ENCODE measurements at regions not wholly inside any gene's neighbourhood (a gene's known extent, or its start where the extent isn't known, plus 50 kb on each side); places are given as distances from the start of the nearest gene placed in this dataset.

DNA sequence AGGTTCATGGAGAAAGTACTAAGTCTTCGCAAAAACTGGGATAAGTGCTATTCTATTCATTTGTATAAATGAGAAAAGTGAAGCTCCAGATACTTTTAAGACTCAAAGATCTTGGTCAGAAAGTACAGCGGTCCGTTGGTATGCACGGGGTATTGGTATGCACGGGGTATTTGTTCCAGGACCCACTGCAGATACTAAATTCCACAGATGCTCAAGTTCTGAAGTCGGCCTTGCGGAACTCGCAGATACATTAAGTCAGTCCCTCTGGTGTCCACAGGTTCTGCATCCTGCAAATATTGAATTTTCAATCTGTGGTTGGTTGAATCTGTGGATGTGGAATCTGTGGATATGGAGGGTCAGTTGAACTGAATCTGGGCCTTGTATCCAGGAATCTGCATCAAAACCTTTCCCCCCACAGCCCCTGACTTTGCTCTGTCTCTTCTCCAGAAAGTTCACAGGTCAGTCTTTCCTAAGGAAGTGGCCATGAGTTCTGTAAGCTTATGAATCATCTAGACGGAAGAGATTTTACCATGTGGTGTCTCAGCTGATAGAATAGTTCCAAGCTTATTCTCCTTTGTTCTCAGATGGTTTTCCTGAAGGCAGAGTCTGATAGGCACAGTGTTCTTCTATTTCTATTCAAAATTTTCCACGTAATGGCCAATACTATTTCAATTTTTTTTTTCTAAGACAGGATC is 274.7 kb downstream of the NEDD1 start:
- TF ChIP-seq, protein P1, sequence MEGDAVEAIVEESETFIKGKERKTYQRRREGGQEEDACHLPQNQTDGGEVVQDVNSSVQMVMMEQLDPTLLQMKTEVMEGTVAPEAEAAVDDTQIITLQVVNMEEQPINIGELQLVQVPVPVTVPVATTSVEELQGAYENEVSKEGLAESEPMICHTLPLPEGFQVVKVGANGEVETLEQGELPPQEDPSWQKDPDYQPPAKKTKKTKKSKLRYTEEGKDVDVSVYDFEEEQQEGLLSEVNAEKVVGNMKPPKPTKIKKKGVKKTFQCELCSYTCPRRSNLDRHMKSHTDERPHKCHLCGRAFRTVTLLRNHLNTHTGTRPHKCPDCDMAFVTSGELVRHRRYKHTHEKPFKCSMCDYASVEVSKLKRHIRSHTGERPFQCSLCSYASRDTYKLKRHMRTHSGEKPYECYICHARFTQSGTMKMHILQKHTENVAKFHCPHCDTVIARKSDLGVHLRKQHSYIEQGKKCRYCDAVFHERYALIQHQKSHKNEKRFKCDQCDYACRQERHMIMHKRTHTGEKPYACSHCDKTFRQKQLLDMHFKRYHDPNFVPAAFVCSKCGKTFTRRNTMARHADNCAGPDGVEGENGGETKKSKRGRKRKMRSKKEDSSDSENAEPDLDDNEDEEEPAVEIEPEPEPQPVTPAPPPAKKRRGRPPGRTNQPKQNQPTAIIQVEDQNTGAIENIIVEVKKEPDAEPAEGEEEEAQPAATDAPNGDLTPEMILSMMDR (IDR thresholded peaks at IDR 0.05; ENCODE audit: borderline replicate concordance, control extremely low read depth, extremely low read depth, insufficient read depth, missing control alignments) = no peak
- DNase-seq (ENCODE audit: low spot score) = no peak
- in situ Hi-C loops (cut with MboI; ENCODE audit: low sequenced_read_pairs, unreplicated experiment) = no loop called here

DNA sequence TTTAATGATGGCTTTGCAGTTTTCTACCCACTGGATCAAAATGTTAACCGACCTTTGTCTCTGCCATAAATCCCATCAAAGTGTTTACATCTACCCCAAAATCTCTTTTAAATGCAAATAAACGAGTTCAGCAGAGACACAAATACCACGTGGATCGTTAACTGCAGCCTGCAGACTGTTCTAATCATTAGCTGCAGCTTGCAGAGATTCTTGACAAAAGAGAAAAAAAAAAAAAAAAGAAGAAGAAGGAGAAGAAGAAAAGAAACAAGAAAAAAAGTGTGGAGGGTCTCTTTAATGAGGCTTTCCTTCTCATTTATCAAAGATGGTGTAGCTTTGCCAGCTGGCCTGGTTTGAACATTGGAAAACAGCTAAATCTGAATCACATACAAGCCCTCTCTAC is 275.7 kb downstream of the NEDD1 start:
- no peak for DNase-seq (ENCODE audit: low spot score)
- TF ChIP-seq, protein P1 (IDR thresholded peaks at IDR 0.05; ENCODE audit: borderline replicate concordance, control extremely low read depth, extremely low read depth, insufficient read depth, missing control alignments) = no peak
- in situ Hi-C loops (cut with MboI; ENCODE audit: low sequenced_read_pairs, unreplicated experiment) = no loop called here

DNA sequence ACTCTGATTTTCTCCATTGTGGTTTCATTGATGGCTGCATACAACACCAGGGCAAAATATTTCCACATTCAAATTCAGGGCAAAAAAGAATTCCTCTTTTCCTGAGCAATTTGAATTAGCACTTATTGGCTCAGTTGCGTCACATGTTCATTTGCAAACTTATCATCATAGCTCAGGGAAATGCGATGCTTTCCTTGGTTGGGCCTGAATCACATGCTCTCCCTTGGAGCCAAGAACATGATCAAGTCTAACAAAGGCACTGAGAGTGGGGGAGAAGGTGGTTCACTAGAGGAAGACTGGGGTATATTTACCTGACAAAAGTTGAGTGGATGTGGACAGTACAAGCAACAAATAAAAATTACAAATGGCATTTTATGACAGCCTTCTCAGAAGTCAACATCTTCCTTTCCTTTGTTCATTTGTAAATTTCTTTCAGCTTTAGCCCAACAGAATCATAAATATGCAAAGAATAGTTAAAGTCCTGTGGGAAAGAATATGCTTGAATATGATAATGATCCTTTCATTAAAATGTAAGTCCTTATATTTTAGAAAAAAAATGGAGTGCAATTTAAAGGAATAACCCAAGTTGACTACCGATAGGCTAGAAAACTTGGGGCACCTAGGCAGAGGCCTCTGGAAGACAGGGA is 277.2 kb downstream of the NEDD1 start:
- TF ChIP-seq, protein P1 (IDR thresholded peaks at IDR 0.05; ENCODE audit: borderline replicate concordance, control extremely low read depth, extremely low read depth, insufficient read depth, missing control alignments) = no peak
- no peak for DNase-seq (ENCODE audit: low spot score)
- in situ Hi-C loops (cut with MboI; ENCODE audit: low sequenced_read_pairs, unreplicated experiment) = no loop called here

DNA sequence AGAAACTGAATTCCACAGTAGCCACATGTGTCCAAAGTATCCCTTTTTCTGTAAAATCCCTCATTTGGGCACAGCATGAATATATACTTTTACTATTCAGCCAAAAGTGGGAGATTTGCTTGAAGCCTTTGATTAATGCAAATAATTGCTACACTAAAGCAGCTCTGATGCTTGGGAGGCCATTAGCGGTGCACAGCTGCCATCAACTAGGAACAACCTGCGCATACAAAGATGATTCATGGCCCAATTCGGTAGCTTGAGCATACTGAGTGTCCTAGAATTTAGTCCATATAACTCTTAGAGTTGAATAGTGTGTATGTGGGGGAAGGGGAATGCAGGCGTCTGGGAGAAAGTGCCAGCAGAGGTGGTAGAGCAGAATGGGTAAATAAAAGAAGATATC is 277.0 kb upstream of the RMST start:
- in situ Hi-C loops (cut with MboI; ENCODE audit: low sequenced_read_pairs, unreplicated experiment) = no loop called here
- TF ChIP-seq, protein P1 (IDR thresholded peaks at IDR 0.05; ENCODE audit: borderline replicate concordance, control extremely low read depth, extremely low read depth, insufficient read depth, missing control alignments) = no peak
- DNase-seq (ENCODE audit: low spot score) = no peak

DNA sequence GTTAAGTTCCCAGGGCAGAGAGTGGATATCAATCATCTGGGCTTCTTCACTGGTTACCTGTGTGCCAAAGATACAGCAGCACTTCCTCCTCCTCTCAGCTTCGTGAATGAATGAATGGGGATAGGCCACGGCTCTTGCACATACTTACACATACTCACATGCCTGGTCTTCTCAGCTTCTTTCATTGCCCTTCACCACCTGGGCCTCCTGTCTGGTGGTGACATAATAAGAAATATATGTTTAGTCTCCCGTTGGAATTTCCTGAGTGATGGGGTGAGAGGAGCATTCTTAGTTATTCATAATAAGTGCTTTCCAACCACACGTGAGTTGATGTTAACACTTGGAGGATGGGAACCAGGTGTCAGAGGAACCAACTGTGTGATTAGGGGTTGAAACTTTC is 268.1 kb upstream of the RMST start:
- TF ChIP-seq, protein P1 (IDR thresholded peaks at IDR 0.05; ENCODE audit: borderline replicate concordance, control extremely low read depth, extremely low read depth, insufficient read depth, missing control alignments) = no peak
- in situ Hi-C loops (cut with MboI; ENCODE audit: low sequenced_read_pairs, unreplicated experiment) = no loop called here
- no peak for DNase-seq (ENCODE audit: low spot score)

DNA sequence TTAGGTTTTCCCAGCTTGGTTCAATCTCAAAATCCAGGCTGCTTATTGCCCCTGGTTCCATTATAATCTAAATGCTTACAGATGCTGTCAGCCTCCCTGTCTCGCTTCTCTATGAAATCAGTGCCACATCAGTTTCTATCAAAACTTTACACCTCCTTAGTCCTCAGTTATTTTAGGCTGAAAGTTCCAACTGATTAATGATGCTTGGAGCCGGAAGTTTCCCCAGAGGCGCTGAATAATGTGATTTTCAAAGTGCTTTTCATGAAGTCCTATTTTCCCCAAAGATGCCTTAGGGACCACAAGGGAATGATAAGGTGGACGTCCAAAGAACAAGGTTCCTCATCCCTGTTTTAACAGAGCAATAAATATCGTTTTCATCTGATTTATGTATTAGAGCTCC is 262.4 kb upstream of the RMST start:
- in situ Hi-C loops (cut with MboI; ENCODE audit: low sequenced_read_pairs, unreplicated experiment) = no loop called here
- no peak for DNase-seq (ENCODE audit: low spot score)
- TF ChIP-seq, protein P1 (IDR thresholded peaks at IDR 0.05; ENCODE audit: borderline replicate concordance, control extremely low read depth, extremely low read depth, insufficient read depth, missing control alignments) = no peak

Measured in GM13976 (cell line).